Stimulated activated CD4-positive, alpha-beta T cell treated with anti-CD3 and anti-CD28 coated beads, TNF-alpha, amount 100 ng/mL, for 4 hours (primary cell): ENCODE measurements at regions not wholly inside any gene's neighbourhood (a gene's known extent, or its start where the extent isn't known, plus 50 kb on each side); places are given as distances from the start of the nearest gene placed in this dataset.

ENCODE experiments used
- DNase-seq, 3 experiments: peaks; one replicate each; pipeline ENCODE4 v3.0.0-alpha.2; 2020; ENCODE audit warnings: low read depth in 3 of 3

DNA sequence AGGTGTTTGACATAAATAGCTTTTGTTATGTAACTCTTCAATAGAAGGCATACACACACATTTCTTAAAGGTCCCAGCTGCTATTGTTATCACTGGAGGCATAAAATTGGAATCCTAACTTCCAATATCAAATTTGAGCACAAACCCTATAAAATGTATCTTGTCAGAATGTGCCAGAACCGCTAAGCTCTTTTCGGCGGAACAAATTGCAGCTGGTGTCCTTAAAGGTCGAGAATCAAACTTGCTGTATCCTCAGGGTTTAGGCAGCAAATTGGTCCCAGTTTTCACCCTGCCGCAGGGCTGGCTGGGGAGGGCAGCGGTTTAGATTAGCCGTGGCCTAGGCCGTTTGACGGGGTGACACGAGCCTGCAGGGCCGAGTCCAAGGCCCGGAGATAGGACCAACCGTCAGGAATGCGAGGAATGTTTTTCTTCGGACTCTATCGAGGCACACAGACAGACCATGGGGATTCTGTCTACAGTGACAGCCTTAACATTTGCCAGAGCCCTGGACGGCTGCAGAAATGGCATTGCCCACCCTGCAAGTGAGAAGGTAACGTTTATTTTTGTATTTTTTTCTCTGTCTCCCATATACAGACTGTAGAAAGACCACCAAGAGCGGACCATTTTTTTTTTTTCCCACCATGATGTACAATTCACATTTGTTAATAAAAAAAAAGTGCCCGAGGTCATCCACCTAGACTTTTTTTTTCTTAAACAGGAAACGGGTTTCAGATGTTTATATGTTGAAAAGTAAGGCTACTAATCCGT, 297.1 kb downstream of the IRF8 start:
- DNase-seq: no peak

DNA sequence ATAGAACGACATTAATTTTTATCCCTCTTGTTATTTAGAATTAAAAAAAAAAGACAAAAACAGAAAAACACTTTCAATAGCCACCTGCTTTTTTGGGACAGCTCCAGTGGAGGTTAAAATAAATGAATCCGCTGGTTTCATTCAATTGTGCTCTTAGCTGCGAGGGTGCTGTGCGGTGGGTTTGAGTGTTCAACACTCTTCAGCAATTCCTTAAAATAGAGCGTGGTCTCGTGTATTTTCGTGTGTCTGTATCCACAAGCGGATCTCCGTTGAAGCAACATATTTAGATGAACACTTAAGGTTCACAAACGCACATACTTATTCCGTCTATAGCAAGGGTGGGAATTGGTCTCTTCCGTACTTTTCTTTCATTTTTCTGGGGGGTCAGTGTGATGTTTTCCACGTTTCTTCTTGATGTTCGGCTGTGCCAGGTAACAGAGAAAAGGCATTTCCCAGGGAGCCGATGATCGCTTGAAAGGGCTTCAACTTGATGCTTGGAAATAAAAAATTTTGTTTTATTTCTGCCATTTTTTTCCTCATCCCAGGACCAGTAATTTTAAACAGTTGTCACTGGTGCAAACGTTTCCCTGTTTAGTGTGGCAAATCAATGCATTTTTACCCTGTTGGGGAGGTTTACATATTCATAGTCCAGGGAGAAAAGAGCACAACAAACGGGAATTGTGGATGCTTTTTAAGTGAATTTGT, 297.9 kb downstream of the IRF8 start:
- no peak for DNase-seq

DNA sequence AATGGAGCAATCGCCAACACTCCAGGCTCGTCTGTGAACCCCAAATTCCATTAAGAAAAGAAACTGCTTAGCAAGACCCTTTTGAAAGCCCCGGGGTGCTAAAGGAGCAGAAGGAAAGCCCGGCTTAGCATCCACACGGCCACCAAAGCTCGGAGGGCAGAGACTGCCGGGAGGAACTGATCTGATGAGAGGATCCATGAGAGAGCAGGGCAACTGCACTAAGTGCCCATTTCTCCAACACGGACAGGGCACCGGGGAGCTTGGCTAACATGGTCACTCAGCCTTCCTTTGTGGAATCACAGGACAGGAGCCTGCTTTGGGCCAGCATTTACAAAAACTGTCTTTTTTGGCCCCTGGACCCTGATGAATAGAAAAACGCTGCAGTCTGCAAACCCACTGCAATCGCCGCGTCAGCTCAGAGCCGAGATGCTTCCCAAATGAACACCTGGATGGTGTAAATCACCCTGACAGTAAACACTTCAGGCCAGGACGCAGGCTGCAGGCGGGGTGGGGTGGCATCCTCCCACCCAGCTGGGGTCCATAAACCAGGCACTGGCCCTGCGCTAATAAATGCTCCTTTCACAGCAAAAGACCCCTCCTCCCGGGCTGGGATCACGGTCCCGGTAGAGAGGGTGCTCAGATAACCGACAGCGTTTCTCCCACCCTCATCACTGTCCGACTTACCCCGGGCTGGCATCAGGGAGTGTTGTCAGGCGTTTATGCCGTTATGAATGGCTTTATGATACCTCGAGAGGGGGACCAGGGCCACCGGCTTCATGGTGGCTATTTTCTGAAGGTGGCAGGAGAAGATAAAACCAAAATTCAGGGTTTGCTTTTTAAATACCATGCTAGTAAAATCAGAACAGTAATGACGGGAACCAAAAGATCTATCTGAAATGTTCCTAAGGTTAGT, 299.5 kb downstream of the IRF8 start:
- no peak for DNase-seq

- no peak for DNase-seq
These were observed 300.2 kb downstream of the IRF8 start for GRCh38 chr16:86199182-86199581.

DNA sequence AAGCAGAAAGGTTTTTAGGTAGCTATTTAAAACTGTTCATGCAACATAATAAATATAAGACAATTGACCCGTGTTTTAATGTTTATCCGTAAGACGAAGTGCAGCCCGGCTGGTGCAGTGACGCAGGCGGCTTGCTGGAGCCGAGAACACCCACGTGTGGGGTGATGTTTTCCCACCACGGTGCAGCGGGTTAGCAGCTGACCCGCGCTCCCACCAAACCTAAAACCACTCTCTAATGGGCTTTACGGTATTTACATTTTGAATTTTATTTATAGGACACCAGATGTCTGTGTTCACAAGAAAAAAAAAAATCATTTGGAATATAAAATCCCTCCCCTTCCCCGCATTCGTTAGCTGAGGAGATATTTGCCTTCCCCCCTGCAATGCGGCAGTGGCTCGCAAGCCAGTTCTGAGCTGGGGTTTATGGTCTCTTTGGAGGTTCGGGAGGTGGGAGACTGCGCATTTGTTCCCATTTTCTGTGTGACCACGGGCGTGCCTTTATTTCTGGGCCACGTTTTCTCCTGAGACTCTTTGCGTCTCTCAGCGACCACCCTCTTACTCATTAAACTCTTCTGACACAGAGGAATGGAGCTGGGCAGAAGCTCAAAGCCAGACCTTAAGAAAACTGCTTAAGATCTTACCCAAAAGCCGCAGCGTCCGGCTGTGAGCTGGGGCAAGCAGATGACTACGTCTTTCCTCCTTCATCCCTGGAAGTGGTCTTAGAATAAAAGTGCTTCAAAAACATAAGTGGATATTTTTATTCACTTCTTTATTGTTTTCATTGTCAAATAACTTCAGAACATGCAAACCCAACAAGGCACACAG, 301.1 kb downstream of the IRF8 start:
- DNase-seq: no peak

- DNase-seq: no peak
These were observed 301.8 kb downstream of the IRF8 start for GRCh38 chr16:86200722-86201121.

DNA sequence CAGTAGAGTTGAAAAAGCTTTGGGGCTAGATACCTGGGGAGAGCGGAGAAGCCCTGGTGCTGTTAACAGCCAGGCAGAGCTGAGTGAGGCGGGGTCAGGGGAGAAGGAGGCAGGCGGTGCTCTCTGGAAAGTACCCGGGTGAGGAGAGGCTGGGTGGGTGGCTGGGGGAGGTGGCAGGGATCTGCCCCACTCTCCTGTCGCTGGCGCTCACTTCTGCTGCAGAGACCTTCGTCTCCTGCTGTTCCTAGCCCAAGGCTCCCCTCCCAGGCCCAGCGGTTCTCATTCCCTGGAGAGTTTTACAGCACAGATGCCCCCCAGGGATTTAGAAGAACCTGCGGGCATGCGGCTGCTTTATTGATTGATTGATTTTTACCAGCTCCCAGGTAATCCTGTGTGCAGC, 302.8 kb downstream of the IRF8 start:
- no peak for DNase-seq

DNA sequence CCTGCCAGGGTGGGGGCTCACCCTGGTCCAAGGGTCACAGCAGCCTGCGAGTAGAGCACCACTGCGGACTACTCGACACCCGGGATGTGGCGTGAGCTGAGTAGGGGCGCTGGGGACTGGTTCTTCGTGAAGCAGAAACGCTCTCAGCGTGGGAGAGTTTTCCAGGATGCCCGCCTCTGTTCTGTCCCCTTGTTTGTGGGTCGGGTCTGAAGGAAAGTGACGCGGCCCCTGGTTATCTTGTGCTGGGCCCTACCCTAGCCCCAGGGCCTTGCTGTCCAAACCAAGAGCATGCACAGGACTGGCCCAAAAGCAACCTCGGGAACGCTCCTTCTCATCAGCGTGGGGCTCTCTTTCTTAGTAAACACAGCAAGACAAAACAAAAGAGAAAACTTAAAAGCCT, 303.3 kb downstream of the IRF8 start:
- no peak for DNase-seq

DNA sequence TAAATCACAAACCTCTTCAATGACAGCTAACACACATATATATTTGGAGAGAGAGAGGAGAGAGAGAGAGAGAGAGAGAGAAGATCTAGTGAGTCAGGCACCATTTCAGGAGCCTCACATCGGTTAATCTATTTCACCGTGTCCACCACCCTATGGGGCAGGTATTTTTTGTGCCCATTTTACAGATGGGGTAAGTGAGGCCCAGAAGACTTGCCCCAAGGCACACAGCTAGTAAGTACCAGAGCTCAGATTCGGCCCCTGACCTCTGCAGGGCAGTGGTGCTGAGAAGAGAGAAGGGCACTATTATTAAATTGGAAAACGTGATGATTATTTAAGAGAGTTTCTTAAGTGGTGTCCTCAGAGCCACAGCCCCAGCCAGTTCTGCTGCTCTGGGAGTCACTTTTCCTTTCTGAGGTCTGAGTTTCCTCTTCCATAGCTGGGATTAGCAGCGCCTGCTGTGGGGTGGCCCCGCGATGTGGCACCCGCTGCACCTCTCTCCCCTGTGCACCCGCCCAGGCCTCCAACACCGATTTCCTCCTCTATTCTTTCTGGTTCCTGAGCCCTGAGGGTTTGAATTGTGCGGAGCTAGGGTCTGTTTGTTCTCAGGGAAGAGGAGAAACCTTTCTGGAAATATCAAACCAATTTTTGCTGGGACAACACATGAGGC, 303.9 kb downstream of the IRF8 start:
- no peak for DNase-seq

DNA sequence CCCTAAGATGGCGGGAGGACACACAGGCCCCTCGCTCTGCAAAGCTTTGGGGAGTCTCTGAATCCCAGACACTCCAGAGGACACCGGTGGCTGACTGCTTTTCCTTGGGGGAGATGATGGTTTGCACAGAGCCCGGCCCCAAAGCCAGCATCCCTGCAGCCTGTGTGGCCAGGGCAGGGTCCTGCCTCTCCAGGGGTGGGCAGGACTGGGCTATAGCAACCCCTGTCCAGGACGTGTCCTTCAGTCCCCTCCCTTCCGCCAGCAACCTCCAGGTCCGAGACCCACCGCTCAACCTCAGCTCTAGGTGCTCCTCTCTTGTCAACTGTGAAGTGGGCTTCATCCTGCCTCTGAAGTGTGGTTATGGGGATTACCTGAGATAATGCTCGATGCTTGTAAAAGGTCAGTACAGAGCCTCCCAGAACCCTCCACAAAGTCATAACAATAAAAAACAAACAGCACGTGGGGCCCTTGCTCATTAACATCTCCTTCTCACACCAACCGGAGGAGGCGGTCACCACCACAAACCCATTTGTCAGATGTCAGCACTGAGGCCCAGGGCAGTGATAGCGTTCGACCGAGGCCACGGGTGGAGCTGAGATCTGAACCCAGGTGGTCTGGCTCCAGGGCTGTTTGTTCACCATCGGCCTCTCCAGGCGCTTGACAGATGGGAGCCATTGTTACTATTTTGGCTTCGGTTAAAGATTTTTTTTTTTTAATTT, 304.8 kb downstream of the IRF8 start:
- DNase-seq: no peak

- no peak for DNase-seq
These were observed 304.6 kb upstream of the FOXF1 start for GRCh38 chr16:86205521-86206245.

GRCh38 chr16:86207350-86207749, 303.0 kb upstream of the FOXF1 start:
- no peak for DNase-seq

GRCh38 chr16:86209202-86209601, 301.1 kb upstream of the FOXF1 start:
- DNase-seq: no peak

GRCh38 chr16:86210403-86211193, 299.7 kb upstream of the FOXF1 start:
- DNase-seq: no peak

GRCh38 chr16:86211265-86211664, 299.1 kb upstream of the FOXF1 start:
- DNase-seq: no peak

DNA sequence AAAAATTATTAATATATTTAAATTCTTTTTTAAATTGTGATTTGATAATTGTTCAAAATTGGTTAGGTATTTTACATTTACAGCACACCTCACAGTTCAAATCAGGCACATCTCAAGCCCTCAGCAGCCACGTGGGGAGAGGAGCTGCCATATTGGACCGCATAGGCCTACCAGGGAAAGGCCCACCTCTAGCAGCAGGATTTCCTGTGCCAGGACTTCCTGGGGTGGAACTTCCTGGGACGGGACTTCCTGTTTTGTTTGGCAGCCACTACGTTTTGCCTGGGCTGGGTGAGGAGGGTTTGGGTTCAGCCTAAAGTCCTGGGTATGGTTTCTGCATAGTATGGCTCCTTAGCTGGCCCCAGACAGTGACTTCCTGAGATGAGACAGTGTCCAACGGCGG, 298.5 kb upstream of the FOXF1 start:
- DNase-seq: no peak

- no peak for DNase-seq
These were observed 297.5 kb upstream of the FOXF1 start for GRCh38 chr16:86212706-86213436.
